ENCODE measurements at regions not wholly inside any gene's neighbourhood (a gene's known extent, or its start where the extent isn't known, plus 50 kb on each side); places are given as distances from the start of the nearest gene placed in this dataset.

DNA sequence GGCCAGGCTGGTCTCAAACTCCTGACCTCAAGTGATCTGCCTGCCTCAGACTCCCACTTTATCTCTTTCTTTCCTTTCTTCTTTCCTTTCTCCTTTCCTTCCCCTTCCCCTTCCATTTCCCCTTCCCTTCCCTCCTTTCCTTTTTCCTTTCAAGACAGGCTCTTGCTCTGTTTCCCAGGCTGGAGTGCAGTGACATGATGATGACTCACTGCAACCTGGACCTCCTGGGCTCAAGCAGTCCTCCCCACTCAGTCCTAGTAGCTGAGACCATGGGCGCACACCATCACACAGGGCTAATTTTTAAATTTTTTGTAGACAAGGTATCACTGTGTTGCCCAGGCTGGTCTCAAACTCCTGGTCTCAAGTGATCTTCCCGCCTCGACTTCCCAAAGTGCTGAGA lies 377.6 kb upstream of the ZFP64 start:
- no peak overlapping the region for H2AFZ ChIP-seq (ENCODE audit: control insufficient read depth, low read depth, low read length)
- no peaks in the 10 kb centered on the region for H3K36me3 ChIP-seq (ENCODE audit: control insufficient read depth in 2 of 2, insufficient read depth in 2 of 2, low read length in 1 of 2)
- no peaks in the 10 kb centered on the region for H3K79me2 ChIP-seq (ENCODE audit: control insufficient read depth, insufficient read depth, low read length)
- FAIRE-seq, result no peak
- BruUV-seq (replicated peaks), result no TSS peak
- no peaks in the 10 kb centered on the region for H4K20me1 ChIP-seq (ENCODE audit: control insufficient read depth, insufficient read depth)
- RAD21 ChIA-PET (ENCODE audit: unreplicated experiment), result no interaction called here
- intact Hi-C loops (cut with micrococcal nuclease; ENCODE audit: unreplicated experiment) (no loop called here), in situ Hi-C loops (cut with MboI) (no loop called here)
- H3K4me3 ChIP-seq, result no peak overlapping the region
- no peak overlapping the region for H3K27ac ChIP-seq (ENCODE audit: control insufficient read depth, insufficient read depth)
- H3K27me3 ChIP-seq (replicated peaks in 1 of 2; ENCODE audit: control insufficient read depth in 2 of 2, insufficient read depth in 2 of 2, low read length in 1 of 2), result no peaks in the 10 kb centered on the region
- 66% methylated on average over 3 of the region's 3 CpGs for WGBS (ENCODE audit: insufficient coverage, insufficient replicate concordance, low lambda C conversion rate, missing lambda C conversion rate)
- no peaks in the 10 kb centered on the region; the same call in 2 of the 3 replicates for H3K9me3 ChIP-seq (replicated peaks; ENCODE audit: control insufficient read depth, insufficient read depth, low read length)
- TF ChIP-seq, protein P1, sequence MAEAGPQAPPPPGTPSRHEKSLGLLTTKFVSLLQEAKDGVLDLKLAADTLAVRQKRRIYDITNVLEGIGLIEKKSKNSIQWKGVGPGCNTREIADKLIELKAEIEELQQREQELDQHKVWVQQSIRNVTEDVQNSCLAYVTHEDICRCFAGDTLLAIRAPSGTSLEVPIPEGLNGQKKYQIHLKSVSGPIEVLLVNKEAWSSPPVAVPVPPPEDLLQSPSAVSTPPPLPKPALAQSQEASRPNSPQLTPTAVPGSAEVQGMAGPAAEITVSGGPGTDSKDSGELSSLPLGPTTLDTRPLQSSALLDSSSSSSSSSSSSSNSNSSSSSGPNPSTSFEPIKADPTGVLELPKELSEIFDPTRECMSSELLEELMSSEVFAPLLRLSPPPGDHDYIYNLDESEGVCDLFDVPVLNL (IDR thresholded peaks at IDR 0.05; ENCODE audit: low read depth, low read length), result no peak
- TF ChIP-seq, protein P2, sequence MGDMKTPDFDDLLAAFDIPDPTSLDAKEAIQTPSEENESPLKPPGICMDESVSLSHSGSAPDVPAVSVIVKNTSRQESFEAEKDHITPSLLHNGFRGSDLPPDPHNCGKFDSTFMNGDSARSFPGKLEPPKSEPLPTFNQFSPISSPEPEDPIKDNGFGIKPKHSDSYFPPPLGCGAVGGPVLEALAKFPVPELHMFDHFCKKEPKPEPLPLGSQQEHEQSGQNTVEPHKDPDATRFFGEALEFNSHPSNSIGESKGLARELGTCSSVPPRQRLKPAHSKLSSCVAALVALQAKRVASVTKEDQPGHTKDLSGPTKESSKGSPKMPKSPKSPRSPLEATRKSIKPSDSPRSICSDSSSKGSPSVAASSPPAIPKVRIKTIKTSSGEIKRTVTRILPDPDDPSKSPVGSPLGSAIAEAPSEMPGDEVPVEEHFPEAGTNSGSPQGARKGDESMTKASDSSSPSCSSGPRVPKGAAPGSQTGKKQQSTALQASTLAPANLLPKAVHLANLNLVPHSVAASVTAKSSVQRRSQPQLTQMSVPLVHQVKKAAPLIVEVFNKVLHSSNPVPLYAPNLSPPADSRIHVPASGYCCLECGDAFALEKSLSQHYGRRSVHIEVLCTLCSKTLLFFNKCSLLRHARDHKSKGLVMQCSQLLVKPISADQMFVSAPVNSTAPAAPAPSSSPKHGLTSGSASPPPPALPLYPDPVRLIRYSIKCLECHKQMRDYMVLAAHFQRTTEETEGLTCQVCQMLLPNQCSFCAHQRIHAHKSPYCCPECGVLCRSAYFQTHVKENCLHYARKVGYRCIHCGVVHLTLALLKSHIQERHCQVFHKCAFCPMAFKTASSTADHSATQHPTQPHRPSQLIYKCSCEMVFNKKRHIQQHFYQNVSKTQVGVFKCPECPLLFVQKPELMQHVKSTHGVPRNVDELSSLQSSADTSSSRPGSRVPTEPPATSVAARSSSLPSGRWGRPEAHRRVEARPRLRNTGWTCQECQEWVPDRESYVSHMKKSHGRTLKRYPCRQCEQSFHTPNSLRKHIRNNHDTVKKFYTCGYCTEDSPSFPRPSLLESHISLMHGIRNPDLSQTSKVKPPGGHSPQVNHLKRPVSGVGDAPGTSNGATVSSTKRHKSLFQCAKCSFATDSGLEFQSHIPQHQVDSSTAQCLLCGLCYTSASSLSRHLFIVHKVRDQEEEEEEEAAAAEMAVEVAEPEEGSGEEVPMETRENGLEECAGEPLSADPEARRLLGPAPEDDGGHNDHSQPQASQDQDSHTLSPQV (IDR thresholded peaks at IDR 0.05), result no peak
- H3K9ac ChIP-seq (ENCODE audit: control insufficient read depth, insufficient read depth, low read length), result no peak overlapping the region
- DNase-seq (ENCODE audit: low read depth, low spot score), result no peak
- POLR2A ChIA-PET, result no interaction called here
- SMC1A ChIA-PET (ENCODE audit: uncharacterized antibody, unreplicated experiment), result no interaction called here
- CTCF ChIA-PET, result no interaction called here
- no peaks in the 10 kb centered on the region for H3K4me1 ChIP-seq (ENCODE audit: control insufficient read depth, insufficient read depth, low read length)
- ATAC-seq, result no peak
- H3K4me2 ChIP-seq (ENCODE audit: control insufficient read depth, insufficient read depth), result no peak overlapping the region

DNA sequence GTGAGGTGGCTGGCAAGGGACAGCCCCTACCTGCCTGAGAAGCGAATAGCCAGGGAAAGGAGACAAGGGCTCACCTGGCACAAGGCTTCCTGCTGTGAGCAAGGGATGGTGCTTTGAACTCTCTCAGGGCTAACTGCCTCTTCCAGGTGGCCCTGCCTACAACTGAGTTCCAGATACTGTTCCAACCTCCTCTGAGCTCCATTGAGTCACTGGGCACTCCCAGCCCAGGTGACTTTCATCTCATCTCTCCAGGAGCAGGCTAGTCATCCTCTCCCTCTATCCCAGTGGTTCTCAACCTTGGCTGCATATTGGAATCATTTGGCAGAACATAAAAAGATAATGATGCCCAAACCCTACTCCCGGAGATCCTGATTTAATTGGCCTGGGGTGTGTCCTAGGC lies 374.0 kb upstream of the ZFP64 start:
- Histone ChIP-seq H3K79me2 (ENCODE audit: control insufficient read depth, insufficient read depth, low read length) (no peaks in the 10 kb centered on the region), H3K9me3 (replicated peaks; ENCODE audit: control insufficient read depth, insufficient read depth, low read length) (no peaks in the 10 kb centered on the region), H3K4me3 (no peak overlapping the region), H4K20me1 (ENCODE audit: control insufficient read depth, insufficient read depth) (no peaks in the 10 kb centered on the region), H3K27me3 (replicated peaks in 1 of 2; ENCODE audit: control insufficient read depth in 2 of 2, insufficient read depth in 2 of 2, low read length in 1 of 2) (no peaks in the 10 kb centered on the region), H2AFZ (ENCODE audit: control insufficient read depth, low read depth, low read length) (no peak overlapping the region), H3K4me1 (ENCODE audit: control insufficient read depth, insufficient read depth, low read length) (no peaks in the 10 kb centered on the region), H3K4me2 (ENCODE audit: control insufficient read depth, insufficient read depth) (no peak overlapping the region), H3K27ac (ENCODE audit: control insufficient read depth, insufficient read depth) (no peak overlapping the region), H3K9ac (ENCODE audit: control insufficient read depth, insufficient read depth, low read length) (no peak overlapping the region), H3K36me3 (ENCODE audit: control insufficient read depth in 2 of 2, insufficient read depth in 2 of 2, low read length in 1 of 2) (no peaks in the 10 kb centered on the region)
- ATAC-seq (no peak), FAIRE-seq (no peak), DNase-seq (ENCODE audit: low read depth, low spot score) (no peak)
- POLR2A ChIA-PET, result no interaction called here
- intact Hi-C loops (cut with micrococcal nuclease; ENCODE audit: unreplicated experiment), result no loop called here
- SMC1A ChIA-PET (ENCODE audit: uncharacterized antibody, unreplicated experiment), result no interaction called here
- TF ChIP-seq TCF12 (IDR thresholded peaks at IDR 0.05; ENCODE audit: low read depth, low read length), result no peak
- TF ChIP-seq YY1 (IDR thresholded peaks at IDR 0.05; ENCODE audit: low read depth, low read length), result no peak
- TF ChIP-seq YBX1 (IDR thresholded peaks at IDR 0.05), result no peak
- CTCF ChIA-PET, result no interaction called here
- in situ Hi-C loops (cut with MboI), result no loop called here
- no TSS peak for BruUV-seq (replicated peaks)
- RAD21 ChIA-PET (ENCODE audit: unreplicated experiment), result no interaction called here
- 15% methylated on average over 2 of the region's 2 CpGs for WGBS (ENCODE audit: insufficient coverage, insufficient replicate concordance, low lambda C conversion rate, missing lambda C conversion rate)

Measured in GM12878 (cell line).